H1 (cell line): ENCODE measurements at regions not wholly inside any gene's neighbourhood (a gene's known extent, or its start where the extent isn't known, plus 50 kb on each side); places are given as distances from the start of the nearest gene placed in this dataset.

Experiments
- CTCF ChIA-PET: fragments of 300-600 bp; sonication (Branson Sonifier 250); formaldehyde crosslinking; loops from one replicate; lab custom pipeline; 2021; ENCODE audit not compliant: partially characterized antibody; lab: Charles Lee
- POLR2A ChIA-PET: fragments of 300-600 bp; sonication (Branson Sonifier 250); formaldehyde crosslinking; loops from one replicate; lab custom pipeline; 2021; ENCODE audit warnings: inconsistent platforms; ENCODE audit not compliant: partially characterized antibody; lab: Charles Lee
- DNase-seq, 2 experiments: peaks; one replicate each; pipeline versions ENCODE4 v3.0.0 to v3.0.0-alpha.2; 2010 to 2022; ENCODE audit warnings: low spot score in 2 of 2, low read depth in 1 of 2, mixed read lengths in 1 of 2
- FAIRE-seq: peaks from 2 replicates; lab custom pipeline; 2011; peaks lifted over from hg19 to GRCh38; lab: Jason Lieb, UNC
- H2AFZ ChIP-seq: 2 replicates; pipeline ENCODE4 v1.8.1; 2012; ENCODE audit warnings: low read length, inconsistent platforms
- H2AK5ac ChIP-seq: 2 replicates; pipeline ENCODE4 v1.6.1; 2013; ENCODE audit warnings: low read depth, low read length
- H2BK120ac ChIP-seq: replicated peaks from 2 replicates; pipeline ENCODE3; 2013; ENCODE audit warnings: low read depth, low read length, inconsistent platforms
- H2BK12ac ChIP-seq: 2 replicates; pipeline ENCODE4 v1.6.1; 2013; ENCODE audit warnings: low read depth, low read length
- H2BK15ac ChIP-seq: 2 replicates; pipeline ENCODE4 v1.6.1; 2013; ENCODE audit warnings: low read length
- H2BK20ac ChIP-seq: 2 replicates; pipeline ENCODE4 v1.6.1; 2013; ENCODE audit warnings: low read length
- H2BK5ac ChIP-seq: 2 replicates; pipeline ENCODE4 v1.6.1; 2013; ENCODE audit warnings: low read depth, low read length
- H3K14ac ChIP-seq: 2 replicates; pipeline ENCODE4 v1.6.1; 2013; ENCODE audit warnings: inconsistent platforms; ENCODE audit not compliant: insufficient read length
- H3K18ac ChIP-seq: 2 replicates; pipeline ENCODE4 v1.6.1; 2013; ENCODE audit warnings: low read length; ENCODE audit errors: extremely low read depth
- H3K23ac ChIP-seq: 2 replicates; pipeline ENCODE4 v1.6.1; 2013; ENCODE audit warnings: inconsistent platforms; ENCODE audit not compliant: insufficient read length
- H3K23me2 ChIP-seq: 2 replicates; pipeline ENCODE4 v1.6.1; 2013; ENCODE audit warnings: low read depth, low read length
- H3K27ac ChIP-seq: 2 replicates; pipeline ENCODE4 v1.6.1; 2011; ENCODE audit warnings: low read depth, low read length, inconsistent platforms
- H3K27me3 ChIP-seq, 4 experiments: replicated peaks in 1 of 4; 1 replicate in 1 of 4; 2 replicates in 3 of 4; pipeline versions ENCODE4 v1.6.1 to v1.8.1; 2011 to 2013; ENCODE audit warnings: low read length in 3 of 4, mild to moderate bottlenecking in 3 of 4, inconsistent platforms in 2 of 4, mixed read lengths in 2 of 4, moderate library complexity in 1 of 4; ENCODE audit not compliant: control insufficient read depth in 3 of 4, insufficient read depth in 3 of 4; ENCODE audit errors: extremely low read depth in 1 of 4
- H3K36me3 ChIP-seq, 4 experiments: 2 replicates each; pipeline versions ENCODE4 v1.6.1 to v1.8.1; 2011 to 2013; ENCODE audit warnings: mild to moderate bottlenecking in 4 of 4, low read length in 3 of 4, moderate library complexity in 2 of 4, control low read depth in 1 of 4, inconsistent platforms in 1 of 4; ENCODE audit not compliant: insufficient read depth in 4 of 4, control insufficient read depth in 2 of 4
- H3K4ac ChIP-seq: replicated peaks from 2 replicates; pipeline ENCODE3; 2013; ENCODE audit warnings: low read length, low read depth, mixed read lengths, inconsistent platforms; ENCODE audit not compliant: insufficient read length
- H3K4me1 ChIP-seq, 4 experiments: replicated peaks in 1 of 4; 1 replicate in 1 of 4; 2 replicates in 3 of 4; pipeline versions ENCODE4 v1.6.1 to v1.8.1; 2011 to 2013; ENCODE audit warnings: low read length in 3 of 4, inconsistent platforms in 2 of 4, mixed read lengths in 1 of 4; ENCODE audit not compliant: insufficient read depth in 4 of 4, control insufficient read depth in 3 of 4
- H3K4me2 ChIP-seq, 2 experiments: 2 replicates each; pipeline versions ENCODE4 v1.6.1 to v1.8.1; 2011 to 2013; ENCODE audit warnings: low read depth in 2 of 2, low read length in 2 of 2, control low read depth in 1 of 2, inconsistent platforms in 1 of 2, mild to moderate bottlenecking in 1 of 2; ENCODE audit not compliant: insufficient read depth in 1 of 2
- H3K4me3 ChIP-seq, 4 experiments: fragments of 200-600, 300-600 bp in 1 of 4; sonication (generic), shearing (Covaris generic), sonication (Bioruptor Twin) in 1 of 4; 2 replicates each; pipeline versions ENCODE4 v1.5.1 to v1.8.1; 2011 to 2016; ENCODE audit warnings: low read length in 4 of 4, low read depth in 3 of 4, control low read depth in 2 of 4, inconsistent platforms in 2 of 4, mild to moderate bottlenecking in 2 of 4, mixed read lengths in 1 of 4, moderate library complexity in 1 of 4; ENCODE audit not compliant: insufficient read depth in 2 of 4; ENCODE audit errors: extremely low read depth in 1 of 4
- H3K56ac ChIP-seq: replicated peaks from 2 replicates; pipeline ENCODE3; 2013; ENCODE audit warnings: low read depth, mild to moderate bottlenecking, mixed read lengths, low read length, inconsistent platforms; ENCODE audit not compliant: insufficient read length
- H3K79me1 ChIP-seq: 2 replicates; pipeline ENCODE4 v1.6.1; 2013; ENCODE audit warnings: low read depth, low read length, control low read depth
- H3K79me2 ChIP-seq, 2 experiments: 2 replicates each; pipeline versions ENCODE4 v1.6.1 to v1.8.1; 2012 to 2013; ENCODE audit warnings: low read length in 2 of 2, mild to moderate bottlenecking in 2 of 2, inconsistent platforms in 1 of 2; ENCODE audit not compliant: insufficient read depth in 2 of 2, control insufficient read depth in 1 of 2
- H3K9ac ChIP-seq, 4 experiments: replicated peaks in 1 of 4; 1 replicate in 1 of 4; 2 replicates in 3 of 4; pipeline versions ENCODE4 v1.6.1 to v1.8.1; 2011 to 2013; ENCODE audit warnings: low read depth in 3 of 4, low read length in 3 of 4, control low read depth in 2 of 4, mild to moderate bottlenecking in 2 of 4, moderate library complexity in 2 of 4, inconsistent platforms in 1 of 4; ENCODE audit errors: extremely low read depth in 1 of 4
- H3K9me3 ChIP-seq, 2 experiments: 2 replicates each; pipeline versions ENCODE4 v1.6.1 to v1.8.1; 2012 to 2013; ENCODE audit warnings: mild to moderate bottlenecking in 2 of 2, moderate library complexity in 2 of 2, control low read depth in 1 of 2, inconsistent platforms in 1 of 2, low read depth in 1 of 2, low read length in 1 of 2, mixed read lengths in 1 of 2; ENCODE audit not compliant: insufficient read depth in 2 of 2
- H4K20me1 ChIP-seq, 2 experiments: replicated peaks in 1 of 2; 2 replicates each; pipeline versions ENCODE3 to v1.8.1; 2011 to 2013; ENCODE audit warnings: inconsistent platforms in 2 of 2, low read length in 2 of 2, mild to moderate bottlenecking in 1 of 2; ENCODE audit not compliant: insufficient read depth in 2 of 2, control insufficient read depth in 1 of 2
- H4K5ac ChIP-seq: 2 replicates; pipeline ENCODE4 v1.6.1; 2013; ENCODE audit warnings: low read length, low read depth, mixed read lengths, inconsistent platforms; ENCODE audit not compliant: insufficient read length
- H4K8ac ChIP-seq: 2 replicates; pipeline ENCODE4 v1.8.0; 2013; ENCODE audit warnings: mild to moderate bottlenecking, moderate library complexity, low read length, inconsistent platforms; ENCODE audit not compliant: insufficient read depth; ENCODE audit errors: extremely low read depth
- H4K91ac ChIP-seq: replicated peaks from 2 replicates; pipeline ENCODE3; 2013; ENCODE audit warnings: low read length, mixed read lengths, inconsistent platforms; ENCODE audit not compliant: insufficient read length
- CBX8 ChIP-seq: fragments of 300-800, 300-1000 bp; sonication (generic); IDR thresholded peaks from 2 replicates; pipeline ENCODE4 v1.7.1; 2016; ENCODE audit warnings: low read depth, low read length, borderline replicate concordance
- EGR1 ChIP-seq: IDR thresholded peaks from 2 replicates; pipeline ENCODE4 v1.6.1; 2011; ENCODE audit warnings: low read depth, low read length, borderline replicate concordance
- GTF2F1 ChIP-seq: IDR thresholded peaks from 2 replicates; pipeline ENCODE4 v1.6.1; 2012; ENCODE audit warnings: low read depth, low read length, improper control_type of control experiment, borderline replicate concordance
- KDM1A ChIP-seq: fragments of 200-600, 300-600 bp; sonication (generic); IDR thresholded peaks from 2 replicates; pipeline ENCODE4 v1.7.1; 2016; ENCODE audit warnings: mild to moderate bottlenecking, low read length, borderline replicate concordance
- SIN3A ChIP-seq, 2 experiments: IDR thresholded peaks in 1 of 2; conservative IDR thresholded peaks in 1 of 2; 2 replicates each; pipeline ENCODE4 v1.6.1; 2011 to 2012; ENCODE audit warnings: low read length in 2 of 2, improper control_type of control experiment in 1 of 2, low read depth in 1 of 2, mild to moderate bottlenecking in 1 of 2
- SIX5 ChIP-seq: IDR thresholded peaks from 2 replicates; pipeline ENCODE4 v1.6.1; 2011; ENCODE audit warnings: mild to moderate bottlenecking, low read depth, low read length
- SP4 ChIP-seq: IDR thresholded peaks from 2 replicates; pipeline ENCODE4 v1.6.1; 2012; ENCODE audit warnings: low read length, inconsistent platforms
- SRF ChIP-seq: IDR thresholded peaks from 2 replicates; pipeline ENCODE4 v1.6.1; 2011; ENCODE audit warnings: mild to moderate bottlenecking, low read depth, low read length, moderate library complexity
- YY1 ChIP-seq: IDR thresholded peaks from 2 replicates; pipeline ENCODE4 v1.6.1; 2011; ENCODE audit warnings: low read depth, mild to moderate bottlenecking, low read length
- WGBS, 2 experiments: shearing (Covaris generic) in 1 of 2; methylation state at CpG; one replicate each; pipeline versions ENCODE4 v1.1.6 to v1.1.7; 2013 to 2015; ENCODE audit warnings: low lambda C conversion rate in 2 of 2, mixed read lengths in 2 of 2, inconsistent platforms in 1 of 2, low coverage in 1 of 2, missing lambda C conversion rate in 1 of 2; ENCODE audit not compliant: insufficient replicate concordance in 2 of 2, insufficient coverage in 1 of 2, insufficient read length in 1 of 2; ENCODE audit errors: extremely low coverage in 1 of 2, missing lambda C conversion rate in 1 of 2; 5-methylcytosine and 5-hydroxymethylcytosine counted together
- TF ChIP-seq, protein P1 (sequence below), 3 experiments: IDR thresholded peaks; 1 replicate in 2 of 3; 2 replicates in 1 of 3; pipeline versions ENCODE4 v1.5.1 to v1.6.1; 2011; ENCODE audit warnings: low read length in 3 of 3, mild to moderate bottlenecking in 3 of 3, inconsistent platforms in 2 of 3, low read depth in 1 of 3, moderate library complexity in 1 of 3; ENCODE audit not compliant: insufficient read depth in 1 of 3; ENCODE audit errors: control extremely low read depth in 1 of 3
- TF ChIP-seq, protein P2 (sequence below): IDR thresholded peaks from 2 replicates; pipeline ENCODE4 v1.6.1; 2011; ENCODE audit warnings: low read length, improper control_type of control experiment

DNA sequence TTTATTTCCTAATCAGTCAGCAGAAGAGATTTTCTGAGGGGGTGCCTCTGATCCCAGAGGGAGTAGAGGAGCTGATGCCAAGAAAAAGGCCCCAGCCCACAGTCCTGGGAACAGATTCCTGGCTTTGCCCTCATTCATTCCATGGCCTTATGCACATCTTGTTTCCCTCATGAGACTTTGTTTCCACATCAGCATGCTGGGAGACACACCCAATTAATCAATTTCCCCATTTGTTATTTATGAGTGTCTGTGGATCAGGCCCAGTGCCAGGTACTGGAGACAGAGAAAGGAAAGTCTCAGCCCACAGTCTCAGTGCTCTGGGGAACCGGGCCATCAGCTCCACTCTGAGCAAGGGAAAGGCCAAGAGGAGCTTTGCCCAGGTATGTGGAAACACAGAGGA is 496.2 kb upstream of the ZMIZ1 start:
- no peak overlapping the region for H2BK15ac ChIP-seq
- no peak overlapping the region for H2BK5ac ChIP-seq
- no peak overlapping the region for H3K23ac ChIP-seq
- H4K91ac ChIP-seq = no peak overlapping the region
- POLR2A ChIA-PET = no interaction called here
- H3K9ac ChIP-seq = no peak overlapping the region
- H2BK12ac ChIP-seq = no peak overlapping the region
- no peaks in the 10 kb centered on the region for H4K20me1 ChIP-seq
- H2BK120ac ChIP-seq = no peak overlapping the region
- no peak for TF ChIP-seq SIN3A (conservative IDR thresholded peaks at IDR 0.05 in 1 of 2, IDR thresholded peaks at IDR 0.05 in 1 of 2; ENCODE audit: low read depth in 1 of 2, low read length in 2 of 2)
- no peak for TF ChIP-seq YY1
- TF ChIP-seq, protein P1, sequence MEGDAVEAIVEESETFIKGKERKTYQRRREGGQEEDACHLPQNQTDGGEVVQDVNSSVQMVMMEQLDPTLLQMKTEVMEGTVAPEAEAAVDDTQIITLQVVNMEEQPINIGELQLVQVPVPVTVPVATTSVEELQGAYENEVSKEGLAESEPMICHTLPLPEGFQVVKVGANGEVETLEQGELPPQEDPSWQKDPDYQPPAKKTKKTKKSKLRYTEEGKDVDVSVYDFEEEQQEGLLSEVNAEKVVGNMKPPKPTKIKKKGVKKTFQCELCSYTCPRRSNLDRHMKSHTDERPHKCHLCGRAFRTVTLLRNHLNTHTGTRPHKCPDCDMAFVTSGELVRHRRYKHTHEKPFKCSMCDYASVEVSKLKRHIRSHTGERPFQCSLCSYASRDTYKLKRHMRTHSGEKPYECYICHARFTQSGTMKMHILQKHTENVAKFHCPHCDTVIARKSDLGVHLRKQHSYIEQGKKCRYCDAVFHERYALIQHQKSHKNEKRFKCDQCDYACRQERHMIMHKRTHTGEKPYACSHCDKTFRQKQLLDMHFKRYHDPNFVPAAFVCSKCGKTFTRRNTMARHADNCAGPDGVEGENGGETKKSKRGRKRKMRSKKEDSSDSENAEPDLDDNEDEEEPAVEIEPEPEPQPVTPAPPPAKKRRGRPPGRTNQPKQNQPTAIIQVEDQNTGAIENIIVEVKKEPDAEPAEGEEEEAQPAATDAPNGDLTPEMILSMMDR (IDR thresholded peaks at IDR 0.05; ENCODE audit: control extremely low read depth in 1 of 3, insufficient read depth in 1 of 3, low read depth in 1 of 3, low read length in 3 of 3) = no peak
- TF ChIP-seq KDM1A = no peak
- no peak for TF ChIP-seq CBX8
- no peak for TF ChIP-seq SRF
- TF ChIP-seq, protein P2, sequence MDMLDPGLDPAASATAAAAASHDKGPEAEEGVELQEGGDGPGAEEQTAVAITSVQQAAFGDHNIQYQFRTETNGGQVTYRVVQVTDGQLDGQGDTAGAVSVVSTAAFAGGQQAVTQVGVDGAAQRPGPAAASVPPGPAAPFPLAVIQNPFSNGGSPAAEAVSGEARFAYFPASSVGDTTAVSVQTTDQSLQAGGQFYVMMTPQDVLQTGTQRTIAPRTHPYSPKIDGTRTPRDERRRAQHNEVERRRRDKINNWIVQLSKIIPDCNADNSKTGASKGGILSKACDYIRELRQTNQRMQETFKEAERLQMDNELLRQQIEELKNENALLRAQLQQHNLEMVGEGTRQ = no peak
- no peak for TF ChIP-seq GTF2F1
- TF ChIP-seq EGR1 = no peak
- no peak for TF ChIP-seq SP4
- TF ChIP-seq SIX5 = no peak
- H3K9me3 ChIP-seq = no peaks in the 10 kb centered on the region
- no peak overlapping the region for H4K8ac ChIP-seq
- no peaks in the 10 kb centered on the region for H3K23me2 ChIP-seq
- FAIRE-seq (no peak), DNase-seq (no peak)
- no peaks in the 10 kb centered on the region for H3K4me1 ChIP-seq
- H3K4me2 ChIP-seq = no peak overlapping the region
- no peaks in the 10 kb centered on the region for H3K27me3 ChIP-seq
- H3K18ac ChIP-seq = no peak overlapping the region
- no peak overlapping the region for H3K56ac ChIP-seq
- H3K79me2 ChIP-seq = no peaks in the 10 kb centered on the region
- CTCF ChIA-PET = no interaction called here
- no peak overlapping the region for H3K14ac ChIP-seq
- H4K5ac ChIP-seq = no peak overlapping the region
- H3K4me3 ChIP-seq = no peak overlapping the region
- H3K4ac ChIP-seq = no peak overlapping the region
- H3K36me3 ChIP-seq = no peaks in the 10 kb centered on the region
- H2AK5ac ChIP-seq = no peak overlapping the region
- no peak overlapping the region for H2AFZ ChIP-seq
- H2BK20ac ChIP-seq = no peak overlapping the region
- H3K27ac ChIP-seq = no peak overlapping the region
- no peaks in the 10 kb centered on the region for H3K79me1 ChIP-seq
- 100% methylated on average over 1 of the region's 1 CpG; no CpG with 5 or more reads in 1 of the 2 experiments for WGBS, 2 experiments
